ENCODE measurements at regions not wholly inside any gene's neighbourhood (a gene's known extent, or its start where the extent isn't known, plus 50 kb on each side); places are given as distances from the start of the nearest gene placed in this dataset.

GRCh38 chr11:82105331-82105998, 628.2 kb downstream of the FAM181B start:
- no peak overlapping the region for H3K27ac Mint-ChIP-seq

GRCh38 chr11:82092904-82093303, 640.8 kb downstream of the FAM181B start:
- no peaks in the 10 kb centered on the region for H3K27me3 Mint-ChIP-seq

More at GRCh38 chr11:82105331-82105998, 628.2 kb downstream of the FAM181B start:
- H3K4me3 Mint-ChIP-seq, result peak overlapping the region in 1 of 8 donors; percentile 17
- Histone ChIP-seq H3K27ac (ENCODE audit: low read depth, low read length) (no peak overlapping the region), H3K4me3 (ENCODE audit: low read length in 2 of 2) (no peak overlapping the region), H3K4me1 (ENCODE audit: insufficient read depth, low read length) (no peaks in the 10 kb centered on the region), H3K9me3 (ENCODE audit: control insufficient read depth in 1 of 2, low read length in 2 of 2) (no peaks in the 10 kb centered on the region), H3K27me3 (ENCODE audit: insufficient read depth, low read length) (no peaks in the 10 kb centered on the region), H3K36me3 (ENCODE audit: insufficient read depth, low read length) (no peaks in the 10 kb centered on the region)
- CTCF ChIA-PET (ENCODE audit: partially characterized antibody), result no interaction called here
- H3K27me3 Mint-ChIP-seq, result peaks cover 0 to 3% of the 10 kb centered on the region in 2 donors
- H3K9me3 Mint-ChIP-seq, result peaks cover 0 to 3% (median 0%) of the 10 kb centered on the region in 8 donors
- H3K4me1 Mint-ChIP-seq, result no peaks in the 10 kb centered on the region
- intact Hi-C loops (cut with micrococcal nuclease), result no loop called here
- no peak for DNase-seq
- H3K36me3 Mint-ChIP-seq, result no peaks in the 10 kb centered on the region
- POLR2A ChIA-PET (ENCODE audit: partially characterized antibody), result no interaction called here

GRCh38 chr11:82089426-82089825, 644.2 kb downstream of the FAM181B start:
- Mint-ChIP-seq H3K27me3 (peaks cover 2 to 4% of the 10 kb centered on the region in 2 donors), H3K4me3 (no peak overlapping the region), H3K27ac (no peak overlapping the region), H3K36me3 (no peaks in the 10 kb centered on the region), H3K9me3 (no peaks in the 10 kb centered on the region), H3K4me1 (no peaks in the 10 kb centered on the region)
- Histone ChIP-seq H3K36me3 (ENCODE audit: insufficient read depth, low read length) (no peaks in the 10 kb centered on the region), H3K27ac (ENCODE audit: low read depth, low read length) (no peak overlapping the region), H3K27me3 (ENCODE audit: insufficient read depth, low read length) (no peaks in the 10 kb centered on the region), H3K4me3 (ENCODE audit: low read length in 2 of 2) (no peak overlapping the region), H3K4me1 (ENCODE audit: insufficient read depth, low read length) (no peaks in the 10 kb centered on the region), H3K9me3 (ENCODE audit: control insufficient read depth in 1 of 2, low read length in 2 of 2) (no peaks in the 10 kb centered on the region)
- intact Hi-C loops (cut with micrococcal nuclease), result no loop called here
- CTCF ChIA-PET (ENCODE audit: partially characterized antibody), result no interaction called here
- DNase-seq, result no peak
- POLR2A ChIA-PET (ENCODE audit: partially characterized antibody), result no interaction called here

More at GRCh38 chr11:82092904-82093303, 640.8 kb downstream of the FAM181B start:
- POLR2A ChIA-PET (ENCODE audit: partially characterized antibody), result no interaction called here
- peaks cover 0 to 3% (median 0%) of the 10 kb centered on the region in 8 donors for H3K9me3 Mint-ChIP-seq
- Histone ChIP-seq H3K4me1 (ENCODE audit: insufficient read depth, low read length) (no peaks in the 10 kb centered on the region), H3K27me3 (ENCODE audit: insufficient read depth, low read length) (no peaks in the 10 kb centered on the region), H3K9me3 (ENCODE audit: control insufficient read depth in 1 of 2, low read length in 2 of 2) (no peaks in the 10 kb centered on the region), H3K4me3 (ENCODE audit: low read length in 2 of 2) (no peak overlapping the region), H3K36me3 (ENCODE audit: insufficient read depth, low read length) (no peaks in the 10 kb centered on the region), H3K27ac (ENCODE audit: low read depth, low read length) (no peak overlapping the region)
- CTCF ChIA-PET (ENCODE audit: partially characterized antibody), result no interaction called here
- H3K36me3 Mint-ChIP-seq, result no peaks in the 10 kb centered on the region
- H3K27ac Mint-ChIP-seq, result peak overlapping the region in 1 of 7 donors; percentile 73
- DNase-seq, result no peak
- no peaks in the 10 kb centered on the region for H3K4me1 Mint-ChIP-seq
- no peak overlapping the region for H3K4me3 Mint-ChIP-seq
- intact Hi-C loops (cut with micrococcal nuclease), result no loop called here

GRCh38 chr11:82085493-82085892, 648.2 kb downstream of the FAM181B start:
- H3K27me3 Mint-ChIP-seq, result peaks cover 2 to 5% of the 10 kb centered on the region in 2 donors
- ChIA-PET CTCF (ENCODE audit: partially characterized antibody) (no interaction called here), POLR2A (ENCODE audit: partially characterized antibody) (no interaction called here)
- H3K4me3 ChIP-seq (ENCODE audit: low read length in 2 of 2), result no peak overlapping the region
- no peak overlapping the region for H3K4me3 Mint-ChIP-seq
- DNase-seq, result no peak
- H3K4me1 Mint-ChIP-seq, result no peaks in the 10 kb centered on the region
- intact Hi-C loops (cut with micrococcal nuclease), result no loop called here
- no peaks in the 10 kb centered on the region for H3K27me3 ChIP-seq (ENCODE audit: insufficient read depth, low read length)
- H3K27ac ChIP-seq (ENCODE audit: low read depth, low read length), result no peak overlapping the region
- no peaks in the 10 kb centered on the region for H3K9me3 ChIP-seq (ENCODE audit: control insufficient read depth in 1 of 2, low read length in 2 of 2)
- H3K4me1 ChIP-seq (ENCODE audit: insufficient read depth, low read length), result no peaks in the 10 kb centered on the region
- H3K9me3 Mint-ChIP-seq, result no peaks in the 10 kb centered on the region
- H3K36me3 Mint-ChIP-seq, result no peaks in the 10 kb centered on the region
- H3K27ac Mint-ChIP-seq, result no peak overlapping the region
- H3K36me3 ChIP-seq (ENCODE audit: insufficient read depth, low read length), result no peaks in the 10 kb centered on the region

- intact Hi-C loops (cut with micrococcal nuclease), result no loop called here
- Mint-ChIP-seq H3K9me3 (peaks cover 0 to 2% (median 0%) of the 10 kb centered on the region in 8 donors), H3K4me1 (no peaks in the 10 kb centered on the region), H3K27ac (no peak overlapping the region), H3K36me3 (no peaks in the 10 kb centered on the region), H3K4me3 (no peak overlapping the region), H3K27me3 (peaks cover 4 to 5% of the 10 kb centered on the region in 2 donors)
- H3K9me3 ChIP-seq (ENCODE audit: control insufficient read depth in 1 of 2, low read length in 2 of 2), result no peaks in the 10 kb centered on the region
- no peaks in the 10 kb centered on the region for H3K36me3 ChIP-seq (ENCODE audit: insufficient read depth, low read length)
- H3K27me3 ChIP-seq (ENCODE audit: insufficient read depth, low read length), result no peaks in the 10 kb centered on the region
- no peaks in the 10 kb centered on the region for H3K4me1 ChIP-seq (ENCODE audit: insufficient read depth, low read length)
- no peak for DNase-seq
- ChIA-PET CTCF (ENCODE audit: partially characterized antibody) (no interaction called here), POLR2A (ENCODE audit: partially characterized antibody) (no interaction called here)
- no peak overlapping the region for H3K4me3 ChIP-seq (ENCODE audit: low read length in 2 of 2)
- H3K27ac ChIP-seq (ENCODE audit: low read depth, low read length), result no peak overlapping the region
These were observed 650.7 kb downstream of the FAM181B start for GRCh38 chr11:82082976-82083375.

GRCh38 chr11:82080160-82080559, 653.5 kb downstream of the FAM181B start:
- Histone ChIP-seq H3K4me3 (ENCODE audit: low read length in 2 of 2) (no peak overlapping the region), H3K27me3 (ENCODE audit: insufficient read depth, low read length) (no peaks in the 10 kb centered on the region), H3K9me3 (ENCODE audit: control insufficient read depth in 1 of 2, low read length in 2 of 2) (no peaks in the 10 kb centered on the region), H3K27ac (ENCODE audit: low read depth, low read length) (no peak overlapping the region), H3K36me3 (ENCODE audit: insufficient read depth, low read length) (no peaks in the 10 kb centered on the region), H3K4me1 (ENCODE audit: insufficient read depth, low read length) (no peaks in the 10 kb centered on the region)
- peaks cover 0 to 2% (median 0%) of the 10 kb centered on the region in 8 donors for H3K9me3 Mint-ChIP-seq
- peaks cover 4 to 8% of the 10 kb centered on the region in 2 donors for H3K27me3 Mint-ChIP-seq
- H3K4me3 Mint-ChIP-seq, result no peak overlapping the region
- CTCF ChIA-PET (ENCODE audit: partially characterized antibody), result no interaction called here
- H3K4me1 Mint-ChIP-seq, result no peaks in the 10 kb centered on the region
- H3K36me3 Mint-ChIP-seq, result no peaks in the 10 kb centered on the region
- POLR2A ChIA-PET (ENCODE audit: partially characterized antibody), result no interaction called here
- no peak for DNase-seq
- intact Hi-C loops (cut with micrococcal nuclease), result no loop called here
- no peak overlapping the region for H3K27ac Mint-ChIP-seq

- CTCF ChIA-PET (ENCODE audit: partially characterized antibody), result no interaction called here
These were observed 657.5 kb downstream of the FAM181B start for GRCh38 chr11:82076126-82076525.

More at GRCh38 chr11:82076126-82076525, 657.5 kb downstream of the FAM181B start:
- Histone ChIP-seq H3K4me3 (ENCODE audit: low read length in 2 of 2) (no peak overlapping the region), H3K27me3 (ENCODE audit: insufficient read depth, low read length) (no peaks in the 10 kb centered on the region), H3K4me1 (ENCODE audit: insufficient read depth, low read length) (no peaks in the 10 kb centered on the region), H3K9me3 (ENCODE audit: control insufficient read depth in 1 of 2, low read length in 2 of 2) (no peaks in the 10 kb centered on the region), H3K27ac (ENCODE audit: low read depth, low read length) (no peak overlapping the region), H3K36me3 (ENCODE audit: insufficient read depth, low read length) (no peaks in the 10 kb centered on the region)
- no peaks in the 10 kb centered on the region for H3K36me3 Mint-ChIP-seq
- H3K9me3 Mint-ChIP-seq, result peaks cover 0 to 2% (median 0%) of the 10 kb centered on the region in 8 donors
- H3K4me3 Mint-ChIP-seq, result no peak overlapping the region
- POLR2A ChIA-PET (ENCODE audit: partially characterized antibody), result no interaction called here
- no peaks in the 10 kb centered on the region for H3K4me1 Mint-ChIP-seq
- H3K27me3 Mint-ChIP-seq, result peaks cover 2 to 4% of the 10 kb centered on the region in 2 donors
- no peak for DNase-seq
- no peak overlapping the region for H3K27ac Mint-ChIP-seq
- intact Hi-C loops (cut with micrococcal nuclease), result no loop called here

Data from CD4-positive, alpha-beta memory T cell (primary cell).